ENCODE measurements at regions not wholly inside any gene's neighbourhood (a gene's known extent, or its start where the extent isn't known, plus 50 kb on each side); places are given as distances from the start of the nearest gene placed in this dataset.
"Not testable (repeated sequence)": the region's sequence is repeated elsewhere in the genome, so short reads cannot be mapped to it uniquely, and the experiment has no call there.

DNA sequence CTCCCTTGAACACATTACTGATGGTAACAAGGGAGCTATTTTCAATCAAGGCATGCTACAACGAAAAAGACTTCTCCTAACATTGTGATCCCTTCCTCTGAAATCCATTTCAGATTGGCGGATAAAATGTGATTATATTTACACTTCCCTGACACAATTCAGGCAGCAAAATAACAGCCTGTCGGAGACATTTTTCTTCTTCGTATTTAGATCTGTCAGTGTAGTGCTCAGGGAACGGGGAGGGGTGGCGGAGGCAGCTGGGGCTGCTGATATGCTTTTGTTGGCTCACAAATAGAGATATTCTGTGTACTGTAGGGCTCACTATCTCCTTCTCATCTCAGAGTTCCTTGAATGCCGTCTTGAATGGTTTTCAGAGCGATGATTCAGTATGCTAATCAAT, 1261.7 kb upstream of the AUTS2 start:
- no peak for DNase-seq (ENCODE audit: low read depth)

DNA sequence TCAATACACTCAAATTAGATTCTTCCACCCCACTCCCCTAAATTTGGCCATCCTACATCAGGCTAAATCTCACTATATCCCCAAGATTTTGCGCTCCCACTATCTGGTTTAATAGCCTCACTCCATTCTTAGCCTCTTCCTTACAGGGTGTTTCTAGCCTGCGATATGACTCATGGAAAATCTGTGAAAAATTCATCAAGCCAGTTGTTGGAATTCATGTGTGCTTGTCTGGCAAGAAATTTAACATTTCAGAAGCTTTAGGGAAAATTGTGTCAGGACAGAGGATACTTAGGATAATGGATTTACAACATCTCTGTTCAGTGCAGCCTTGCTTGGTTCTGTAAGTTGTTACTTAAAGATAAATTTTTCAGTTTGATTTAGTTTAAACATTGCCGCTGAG, 1249.9 kb upstream of the AUTS2 start:
- no peak for DNase-seq (ENCODE audit: low read depth)

DNA sequence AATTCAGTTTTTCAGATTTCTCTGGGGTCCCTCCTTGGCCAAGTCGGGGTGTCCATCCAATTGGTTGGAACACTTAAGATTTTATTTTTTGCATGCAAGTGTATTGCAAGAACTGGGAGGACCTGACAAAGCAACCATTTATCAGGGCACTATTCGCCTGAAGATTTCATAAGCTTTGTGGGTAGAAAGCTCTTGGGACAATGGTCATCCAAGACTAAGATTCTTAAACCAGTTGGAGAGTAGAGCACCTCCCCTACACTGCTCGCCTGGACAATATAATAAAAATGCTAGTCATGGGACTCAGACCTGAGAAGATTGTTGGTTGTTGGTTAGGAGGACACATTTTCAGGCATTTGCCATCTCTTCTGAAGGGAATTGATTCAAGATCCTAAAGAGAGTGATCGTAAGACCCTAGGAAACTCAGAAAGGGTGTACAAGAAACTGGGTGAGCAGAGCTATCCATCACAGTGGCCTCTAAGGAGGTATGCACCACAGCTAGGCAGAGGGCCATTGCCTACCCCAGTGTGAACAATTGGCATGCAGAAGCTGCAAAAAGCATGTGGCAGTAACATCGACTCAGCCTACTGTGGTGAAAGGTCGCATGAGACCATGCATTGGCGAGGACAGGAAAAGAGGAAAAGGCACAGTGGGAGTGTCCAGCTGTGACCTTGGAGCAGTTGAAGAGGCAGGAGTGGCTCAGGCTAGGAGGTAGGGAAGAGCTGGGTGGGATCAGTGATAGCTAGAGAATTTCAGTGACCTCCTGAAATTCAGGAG, 1235.3 kb upstream of the AUTS2 start:
- DNase-seq (ENCODE audit: low read depth): no peak

DNA sequence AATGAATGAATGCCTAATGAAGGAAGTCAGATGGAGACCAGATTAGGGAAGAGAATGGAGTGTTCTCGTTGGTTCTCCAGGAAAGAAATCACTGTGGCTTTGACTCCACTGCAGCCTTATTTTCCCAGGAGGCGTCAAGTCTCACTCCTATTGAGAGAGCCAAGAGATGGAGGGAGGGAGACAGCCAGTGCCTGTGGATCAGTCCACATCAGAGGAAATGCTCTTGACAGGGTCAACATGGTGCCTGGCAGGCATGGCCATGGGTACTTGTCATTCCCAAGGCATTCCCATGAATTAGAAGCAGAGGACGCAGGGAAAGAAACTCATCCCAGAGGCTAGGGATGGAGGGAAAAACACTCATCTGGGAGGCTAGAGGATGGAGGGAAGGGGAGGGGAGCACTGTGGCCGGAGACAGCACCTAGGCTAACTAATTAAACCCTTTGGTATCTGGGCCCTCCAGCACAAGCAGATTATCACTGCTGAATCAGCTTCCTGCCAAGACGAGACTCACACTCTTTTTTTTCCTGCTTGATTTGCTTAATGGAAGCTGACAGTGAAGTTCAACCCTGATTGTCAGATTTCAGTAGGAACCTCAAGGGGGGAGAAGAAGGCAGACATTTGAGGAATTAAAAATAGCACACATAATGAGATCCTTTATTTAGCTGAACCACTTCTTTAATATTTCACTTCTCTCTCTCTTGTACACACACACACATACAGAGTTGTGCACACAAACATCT, 1233.2 kb upstream of the AUTS2 start:
- DNase-seq (ENCODE audit: low read depth): no peak

DNA sequence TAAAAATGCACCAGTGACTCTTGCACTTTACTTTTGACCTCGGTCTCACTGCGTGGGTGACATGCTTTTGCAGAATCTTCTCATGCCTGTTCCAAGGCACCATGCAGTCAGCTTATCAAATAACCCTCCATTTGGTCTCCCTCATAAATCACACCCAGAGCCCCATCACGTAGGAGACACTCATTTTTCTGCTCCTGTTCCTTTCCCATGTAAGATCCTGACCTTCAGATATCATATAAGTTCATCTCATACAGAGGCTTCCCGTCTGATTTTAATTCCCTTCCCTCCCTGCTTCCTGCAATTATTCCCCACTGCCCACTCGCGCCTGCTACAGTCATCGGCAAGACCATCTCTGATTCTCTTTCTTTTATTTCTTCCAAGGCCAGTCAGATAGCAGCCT, 1226.3 kb upstream of the AUTS2 start:
- DNase-seq (ENCODE audit: low read depth): no peak

DNA sequence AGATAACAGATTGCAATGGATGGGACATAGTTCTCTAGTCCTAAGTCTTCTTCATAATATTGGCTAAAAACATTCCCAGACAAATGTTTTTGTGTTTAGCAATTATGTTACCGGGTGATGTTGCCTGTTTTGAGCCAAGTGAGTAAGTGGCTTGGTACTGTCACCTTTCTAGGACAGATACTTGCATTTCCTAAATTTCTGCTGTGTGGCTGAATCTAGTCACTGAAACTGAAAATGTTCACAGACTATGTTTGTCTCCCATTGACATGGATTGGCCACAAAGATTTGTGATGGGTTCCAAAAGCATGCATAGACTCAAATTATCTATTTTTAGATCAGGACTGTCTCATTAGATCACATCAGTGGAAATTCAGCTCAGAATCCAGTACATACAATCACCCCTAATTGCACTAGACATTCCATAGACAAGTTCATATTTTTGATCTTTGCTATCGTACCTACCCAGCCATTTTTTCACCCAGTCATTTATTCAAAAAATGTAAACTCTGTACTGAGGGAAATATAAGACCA, 1222.1 kb upstream of the AUTS2 start:
- DNase-seq (ENCODE audit: low read depth): no peak

DNA sequence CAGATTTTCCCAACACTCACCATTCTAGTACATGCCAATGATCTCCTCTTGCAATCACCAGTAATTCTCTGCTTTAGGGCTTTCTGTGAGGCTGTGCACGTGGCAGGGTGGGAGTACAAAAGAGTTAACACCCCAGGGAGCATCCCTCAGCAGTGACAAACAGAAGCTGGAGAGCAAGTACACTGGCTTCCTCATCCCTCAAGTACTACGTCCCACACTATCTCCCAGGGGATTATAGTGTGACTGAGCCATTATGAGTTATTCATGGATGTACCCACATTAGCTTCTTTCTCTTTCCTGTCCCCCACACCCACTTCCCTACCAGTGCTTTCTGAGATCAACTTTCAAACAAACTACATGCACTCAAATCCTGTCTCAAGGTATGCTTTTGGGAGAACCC, 1216.5 kb upstream of the AUTS2 start:
- no peak for DNase-seq (ENCODE audit: low read depth)

DNA sequence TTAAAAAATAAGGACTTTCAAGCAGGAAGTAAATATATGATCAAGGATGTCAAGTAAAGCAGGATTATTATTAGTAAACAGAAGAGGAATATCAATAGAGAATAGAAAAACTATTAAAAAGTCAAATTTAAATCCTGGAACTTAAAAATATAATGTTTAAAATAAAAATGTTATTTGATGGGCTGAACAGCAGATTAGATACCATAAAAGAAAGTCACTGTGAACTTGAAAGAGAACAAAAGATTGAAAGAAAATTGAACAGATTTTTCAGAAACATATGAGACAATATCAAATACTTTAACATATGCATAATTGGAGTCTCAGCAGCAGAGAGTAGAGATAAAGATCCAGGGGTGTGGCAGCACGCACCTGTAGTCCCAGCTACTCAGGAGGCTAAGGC, 1213.7 kb upstream of the AUTS2 start:
- DNase-seq (ENCODE audit: low read depth): no peak

DNA sequence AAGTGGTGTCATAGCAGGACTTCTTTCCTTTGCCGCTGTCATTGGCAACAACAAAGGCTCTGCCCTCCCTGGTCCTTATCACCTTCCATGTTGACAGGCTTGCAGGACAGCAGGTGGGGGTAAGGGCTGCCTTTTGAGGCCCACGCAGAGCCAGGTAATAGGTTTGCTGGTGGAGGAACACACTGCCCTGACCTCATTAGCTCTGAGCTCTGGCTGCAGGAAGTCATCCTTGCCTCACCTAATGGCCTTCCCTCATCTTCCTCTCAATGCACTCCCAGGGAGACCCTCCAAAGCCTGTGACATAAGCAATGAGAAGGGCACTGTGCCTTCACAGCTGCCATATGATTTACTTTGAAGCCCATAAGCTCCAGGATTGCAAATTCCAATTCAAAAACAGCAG, 1205.2 kb upstream of the AUTS2 start:
- no peak for DNase-seq (ENCODE audit: low read depth)

DNA sequence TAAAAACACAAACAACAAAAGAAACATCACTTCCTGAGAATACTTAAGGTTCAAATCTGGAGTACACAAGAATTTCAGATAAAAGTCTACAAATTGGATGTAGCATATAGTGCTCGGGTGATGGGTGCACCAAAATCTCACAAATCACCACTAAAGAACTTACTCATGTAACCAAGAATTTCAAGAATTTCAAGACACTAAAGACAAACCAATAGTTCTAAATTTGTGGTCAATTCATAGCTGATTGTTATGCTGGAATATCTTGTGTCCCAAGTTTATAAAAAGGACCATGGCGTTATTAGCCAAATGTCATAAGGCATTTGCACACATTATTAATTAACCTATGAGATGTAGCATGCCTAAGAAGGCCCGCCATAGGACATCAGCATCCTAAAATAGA, 1204.1 kb upstream of the AUTS2 start:
- no peak for DNase-seq (ENCODE audit: low read depth)

DNA sequence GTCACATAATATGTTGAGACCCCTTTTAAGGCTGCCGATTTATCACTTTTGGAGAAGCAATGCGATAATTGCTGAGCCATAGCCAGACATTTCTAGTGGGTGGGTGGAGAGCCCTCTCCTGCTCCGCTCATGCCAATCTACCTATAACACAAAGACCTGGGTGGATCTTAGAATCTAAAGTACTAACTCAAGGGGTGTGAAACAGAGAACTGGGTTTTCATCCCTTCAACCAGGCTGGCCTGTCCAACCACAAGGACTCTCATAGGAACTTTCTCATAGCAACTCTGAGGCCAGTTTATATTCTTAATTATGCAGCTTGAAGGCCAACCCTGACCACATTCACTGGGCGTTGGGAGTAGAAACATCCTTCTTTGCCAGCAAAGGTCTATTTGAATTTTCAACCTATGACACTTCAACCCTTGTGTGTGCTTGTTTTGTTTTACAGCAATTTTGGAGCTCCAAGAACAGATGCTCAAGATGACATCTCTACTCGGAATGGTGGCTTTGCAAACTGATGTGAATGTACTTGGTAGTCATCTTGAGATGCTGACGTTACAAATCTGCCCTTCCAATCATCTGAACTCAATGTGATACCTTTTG, 1198.2 kb upstream of the AUTS2 start:
- no peak for DNase-seq (ENCODE audit: low read depth)

DNA sequence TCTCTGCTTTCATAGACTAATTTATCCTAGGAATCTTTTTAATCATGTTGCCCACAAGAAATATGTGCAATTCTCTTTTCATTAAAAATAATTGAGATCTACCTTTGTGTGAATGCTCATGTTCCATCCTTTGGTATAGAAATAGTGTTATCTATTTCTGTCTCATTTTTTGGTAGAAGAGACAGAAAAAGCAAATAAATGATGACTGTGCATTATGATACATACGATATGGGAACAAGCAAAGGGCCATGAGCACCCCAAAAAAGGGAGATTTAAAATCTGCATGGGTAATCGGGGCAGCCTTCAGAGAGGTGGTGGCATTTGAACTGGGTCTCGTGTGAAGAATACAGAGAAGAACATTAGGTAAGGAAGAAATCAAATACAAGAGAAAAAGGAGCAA, 1197.5 kb upstream of the AUTS2 start:
- no peak for DNase-seq (ENCODE audit: low read depth)

DNA sequence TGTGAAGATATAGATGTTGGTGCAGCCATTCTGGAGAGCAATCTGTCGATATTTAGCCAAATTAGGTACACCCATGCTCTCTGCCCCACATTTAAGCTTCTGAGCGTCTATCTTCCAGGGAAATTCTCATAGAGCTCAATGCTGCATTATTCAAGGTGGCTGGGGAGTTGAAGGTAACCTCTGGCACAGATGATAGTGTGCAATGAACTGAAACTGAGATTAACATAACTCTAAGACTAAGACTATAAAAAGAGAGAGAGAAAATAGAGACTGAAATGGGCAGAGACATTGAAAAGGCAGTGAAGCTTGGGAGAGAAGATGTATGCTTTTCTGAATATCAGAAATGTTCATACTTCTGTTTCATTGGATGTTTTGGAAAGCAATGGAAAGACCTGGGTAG, 1197.0 kb upstream of the AUTS2 start:
- no peak for DNase-seq (ENCODE audit: low read depth)

DNA sequence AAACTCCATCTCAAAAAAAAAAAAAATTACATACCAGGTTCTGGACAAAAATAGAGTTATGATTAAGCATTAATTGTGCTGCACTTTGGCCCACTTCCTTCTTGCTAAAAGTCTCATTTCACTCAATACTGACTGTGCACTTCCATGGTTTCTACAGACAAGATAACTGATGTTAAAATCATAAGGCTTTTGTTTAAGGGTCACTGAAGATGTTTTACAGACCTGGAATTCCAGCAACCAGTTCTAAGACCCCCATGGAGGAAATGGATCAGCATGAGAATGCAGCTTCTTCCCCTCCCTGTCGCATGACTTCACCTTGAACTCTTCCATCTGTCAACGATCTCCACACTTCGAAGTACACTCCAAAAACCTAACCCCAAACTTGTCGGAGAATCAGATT, 1191.8 kb upstream of the AUTS2 start:
- DNase-seq (ENCODE audit: low read depth): no peak

DNA sequence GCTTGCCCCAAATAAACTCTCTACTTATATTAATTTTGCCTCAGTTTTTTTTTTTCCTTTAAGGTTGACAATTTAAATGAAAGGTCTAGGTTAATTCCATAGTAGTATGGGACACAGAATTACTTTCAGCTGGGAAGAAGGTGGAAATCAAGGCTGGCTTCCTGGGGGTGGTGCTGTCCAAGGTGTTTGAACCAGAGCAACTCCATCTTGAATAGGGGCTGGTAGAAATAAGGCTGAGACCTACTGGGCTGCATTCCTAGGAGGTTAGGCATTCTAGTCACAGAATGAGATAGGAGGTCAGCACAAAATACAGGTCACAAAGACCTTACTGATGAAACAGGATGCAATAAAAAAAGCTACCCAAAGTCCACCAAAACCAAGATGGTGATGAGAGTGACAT, 1190.8 kb upstream of the AUTS2 start:
- no peak for DNase-seq (ENCODE audit: low read depth)

DNA sequence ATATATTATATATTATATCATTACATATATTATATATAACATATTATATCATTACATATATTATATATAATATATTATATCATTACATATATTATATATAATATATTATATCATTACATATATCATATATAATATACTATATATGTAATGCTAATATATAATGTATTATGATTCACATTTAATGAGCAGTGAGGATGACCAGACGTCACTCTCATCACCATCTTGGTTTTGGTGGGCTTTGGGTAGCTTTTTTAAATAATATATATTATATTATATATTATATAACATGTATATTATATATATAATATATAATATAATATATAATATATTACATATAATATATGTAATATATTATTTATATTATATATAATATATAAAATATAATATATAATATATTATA, 1189.4 kb upstream of the AUTS2 start:
- DNase-seq (ENCODE audit: low read depth): no peak

DNA sequence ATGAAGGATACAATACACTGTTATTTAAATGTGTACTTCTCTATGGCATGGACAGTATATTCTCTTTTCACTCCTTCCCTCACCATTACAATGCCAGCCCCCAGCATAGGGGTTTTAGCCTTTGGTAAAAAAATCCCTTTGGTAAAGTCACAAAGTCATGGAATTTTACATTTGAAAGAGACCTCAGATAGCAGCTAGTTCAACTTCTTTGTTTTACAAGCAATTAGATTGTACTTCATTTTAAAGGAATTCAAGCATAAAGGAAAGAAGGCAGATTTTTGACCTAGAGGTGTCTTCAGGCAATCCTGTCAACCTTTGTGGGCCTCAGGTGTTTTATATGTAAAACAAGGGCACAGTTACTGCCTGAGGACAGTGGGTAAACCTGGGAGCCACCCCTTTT, 1188.4 kb upstream of the AUTS2 start:
- no peak for DNase-seq (ENCODE audit: low read depth)

DNA sequence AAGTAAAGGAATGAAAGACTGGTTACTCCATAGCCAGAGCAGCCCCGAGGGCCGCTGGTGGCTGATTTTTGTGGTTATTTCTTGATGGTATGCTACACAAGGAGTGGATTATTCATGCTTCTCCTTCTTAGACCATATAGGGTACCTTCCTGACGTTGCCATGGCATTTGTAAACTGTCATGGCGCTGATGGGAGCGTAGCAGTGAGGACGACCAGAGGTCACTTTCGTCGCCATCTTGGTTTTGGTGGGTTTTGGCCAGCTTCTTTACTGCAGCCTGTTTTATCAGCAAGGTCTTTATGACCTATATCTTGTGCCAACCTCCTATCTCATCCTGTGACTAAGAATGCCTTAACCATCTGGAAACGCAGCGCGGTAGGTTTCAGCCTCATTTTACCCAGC, 1187.6 kb upstream of the AUTS2 start:
- DNase-seq (ENCODE audit: low read depth): not testable (repeated sequence)

DNA sequence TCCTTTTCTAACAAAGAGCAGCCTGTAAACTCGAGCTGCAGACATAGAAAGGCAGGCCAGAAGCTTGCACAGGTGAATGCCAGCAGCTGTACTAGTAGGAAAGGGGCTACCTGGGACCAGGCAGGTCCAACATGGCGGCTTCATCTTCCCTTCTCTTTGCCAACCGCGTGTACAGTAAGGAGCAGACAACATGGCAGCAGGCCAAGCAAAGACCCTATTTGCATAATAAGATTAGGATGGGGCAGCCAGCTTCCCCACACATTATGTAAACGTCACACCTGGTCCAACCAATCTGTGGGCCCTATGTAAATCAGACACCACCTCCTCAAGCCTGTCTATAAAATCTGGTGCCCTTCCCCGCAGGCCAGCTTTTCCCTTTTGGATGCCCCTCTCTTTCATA, 1186.5 kb upstream of the AUTS2 start:
- DNase-seq (ENCODE audit: low read depth): no peak

DNA sequence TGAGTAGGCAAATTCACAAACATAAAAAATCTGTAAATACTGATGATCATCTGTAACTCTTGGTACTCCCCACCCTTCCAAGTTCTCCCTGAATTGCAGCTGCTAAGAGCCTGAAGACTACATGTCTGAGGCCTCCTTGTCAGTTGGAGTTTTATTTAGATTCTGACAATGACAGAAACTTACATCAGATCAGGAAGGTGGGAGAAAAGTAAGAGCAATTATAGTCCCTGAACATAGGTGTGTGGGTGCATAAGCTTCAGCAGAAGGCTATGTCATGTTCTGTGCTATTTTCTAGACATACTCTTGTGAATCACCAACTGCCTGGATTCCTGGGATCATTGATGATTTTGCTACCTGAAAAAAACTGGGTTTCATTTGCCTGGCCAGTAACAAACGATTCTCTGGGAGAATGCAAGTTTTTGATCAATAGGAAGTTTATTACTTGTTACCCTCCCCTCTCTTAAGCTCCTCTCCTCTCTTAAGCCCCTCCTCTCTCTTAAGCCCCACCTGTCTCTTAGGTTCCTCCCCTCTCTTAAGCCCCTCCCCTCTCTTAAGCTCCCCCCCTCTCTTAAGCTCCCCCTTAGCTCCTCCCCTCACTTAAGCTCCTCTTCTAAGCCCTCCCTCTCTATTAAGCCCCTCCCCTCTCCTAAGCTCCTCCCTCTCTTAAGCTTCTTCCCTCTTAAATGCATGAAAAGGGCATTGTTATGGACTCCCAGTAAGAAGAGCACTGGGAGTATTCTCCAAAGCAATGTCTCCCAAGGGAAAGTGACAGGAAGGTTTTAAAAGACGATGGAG, 1183.4 kb upstream of the AUTS2 start:
- DNase-seq (ENCODE audit: low read depth): no peak

DNA sequence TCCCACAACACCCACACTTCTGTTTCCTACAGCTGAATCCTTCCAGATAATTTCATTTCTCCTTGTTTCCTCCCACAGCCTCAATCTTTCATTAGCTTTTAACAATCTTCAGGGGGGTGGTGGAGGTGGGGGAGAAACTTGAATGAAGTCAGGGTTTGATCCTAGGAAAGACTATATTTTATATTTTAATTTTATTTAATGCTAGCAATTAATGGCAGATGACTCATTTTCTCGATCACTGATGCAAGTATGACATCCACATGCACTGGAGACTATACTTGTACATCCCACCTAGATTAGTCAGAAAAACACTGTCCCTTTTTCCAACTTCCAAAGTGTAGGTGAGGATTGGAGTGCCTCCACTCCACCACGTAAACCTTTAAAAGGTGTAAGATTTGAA, 1181.3 kb upstream of the AUTS2 start:
- no peak for DNase-seq (ENCODE audit: low read depth)

DNA sequence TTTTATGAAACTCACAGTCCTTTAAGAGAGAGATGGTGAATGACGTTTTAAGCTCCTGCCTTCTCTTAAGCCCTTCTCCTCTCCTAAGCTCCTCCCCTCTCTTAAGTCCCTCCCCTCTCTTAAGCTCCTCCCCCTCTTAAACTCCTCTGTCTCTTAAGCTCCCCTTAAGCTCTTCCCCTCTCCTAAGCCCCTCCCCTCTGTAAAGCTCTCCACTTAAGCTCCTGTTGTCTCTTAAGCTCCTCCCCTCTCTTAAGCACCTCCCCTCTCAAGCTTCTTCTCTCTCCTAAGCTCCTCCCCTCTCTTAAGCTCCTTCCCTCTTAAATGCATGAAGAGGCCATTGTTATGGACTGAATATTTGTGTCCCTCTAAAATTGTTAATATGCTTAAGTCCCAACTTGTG, 1180.6 kb upstream of the AUTS2 start:
- no peak for DNase-seq (ENCODE audit: low read depth)

Data from HT1080 (cell line).